ENCODE measurements at regions not wholly inside any gene's neighbourhood (a gene's known extent, or its start where the extent isn't known, plus 50 kb on each side); places are given as distances from the start of the nearest gene placed in this dataset.
"Not testable (repeated sequence)": the region's sequence is repeated elsewhere in the genome, so short reads cannot be mapped to it uniquely, and the experiment has no call there.

- ATAC-seq (no peak), DNase-seq (ENCODE audit: missing footprints) (no peak)
- intact Hi-C loops (cut with DNase I) = no loop called here
Observed at GRCh38 chr20:23299673-23300050, 50.9 kb upstream of the NXT1 start.

- ATAC-seq (no peak), DNase-seq (ENCODE audit: missing footprints) (no peak)
- intact Hi-C loops (cut with DNase I) = no loop called here
Observed at GRCh38 chr20:23298926-23299672, 51.5 kb upstream of the NXT1 start.

GRCh38 chr20:23298155-23298554 is 52.4 kb upstream of the NXT1 start:
- ATAC-seq (no peak), DNase-seq (ENCODE audit: missing footprints) (no peak)
- intact Hi-C loops (cut with DNase I) = no loop called here

- no peak for DNase-seq (ENCODE audit: missing footprints)
- intact Hi-C loops (cut with DNase I) = no loop called here
- no peak for ATAC-seq
Observed at GRCh38 chr20:23296841-23297701, 53.5 kb upstream of the NXT1 start.

- intact Hi-C loops (cut with DNase I) = no loop called here
- ATAC-seq (no peak), DNase-seq (ENCODE audit: missing footprints) (no peak)
Observed at GRCh38 chr20:23295934-23296333, 54.7 kb upstream of the NXT1 start.

- intact Hi-C loops (cut with DNase I) = loop anchor here (5.0 kb wide), 1 partner anchor 37 kb away; no protein-coding TSS in a partner anchor
- no peak for DNase-seq (ENCODE audit: missing footprints)
- ATAC-seq = no peak
Observed at GRCh38 chr20:23294671-23295070, 55.9 kb upstream of the NXT1 start.

- no peak for ATAC-seq
Observed at GRCh38 chr20:23294166-23294565, 56.4 kb upstream of the NXT1 start.

GRCh38 chr20:23293689-23294088 is 56.9 kb upstream of the NXT1 start:
- intact Hi-C loops (cut with DNase I) = loop anchor here (5.0 kb wide), 1 partner anchor 36 kb away; no protein-coding TSS in a partner anchor
- DNase-seq (ENCODE audit: missing footprints) = no peak
- peak; percentile 82 for ATAC-seq

More at GRCh38 chr20:23294166-23294565, 56.4 kb upstream of the NXT1 start:
- no peak for DNase-seq (ENCODE audit: missing footprints)
- intact Hi-C loops (cut with DNase I) = loop anchor here (5.0 kb wide), 1 partner anchor 37 kb away; no protein-coding TSS in a partner anchor

GRCh38 chr20:23292311-23292710 is 58.3 kb upstream of the NXT1 start:
- intact Hi-C loops (cut with DNase I) = loop anchor here (5.0 kb wide), 1 partner anchor 35 kb away; no protein-coding TSS in a partner anchor
- DNase-seq (ENCODE audit: missing footprints) = not testable (repeated sequence)

GRCh38 chr20:23291575-23292240 is 58.9 kb upstream of the NXT1 start:
- ATAC-seq (peak; percentile 20), DNase-seq (ENCODE audit: missing footprints) (no peak)
- intact Hi-C loops (cut with DNase I) = loop anchor here (5.0 kb wide), 1 partner anchor 34 kb away; no protein-coding TSS in a partner anchor

More at GRCh38 chr20:23292311-23292710, 58.3 kb upstream of the NXT1 start:
- not testable (repeated sequence) for ATAC-seq

- intact Hi-C loops (cut with DNase I) = loop anchor here (5.0 kb wide), 1 partner anchor 34 kb away; no protein-coding TSS in a partner anchor
Observed at GRCh38 chr20:23290761-23291574, 59.6 kb upstream of the NXT1 start.

GRCh38 chr20:23289724-23290395 is 60.7 kb upstream of the NXT1 start:
- intact Hi-C loops (cut with DNase I) = loop anchor here (5.0 kb wide), 1 partner anchor 33 kb away; no protein-coding TSS in a partner anchor
- ATAC-seq = no peak
- DNase-seq (ENCODE audit: missing footprints) = no peak

More at GRCh38 chr20:23290761-23291574, 59.6 kb upstream of the NXT1 start:
- DNase-seq (ENCODE audit: missing footprints) (no peak), ATAC-seq (no peak)

- ATAC-seq (no peak), DNase-seq (ENCODE audit: missing footprints) (no peak)
- intact Hi-C loops (cut with DNase I) = no loop called here
Observed at GRCh38 chr20:23289249-23289648, 61.3 kb upstream of the NXT1 start.

GRCh38 chr20:23287354-23288190 is 63.0 kb upstream of the NXT1 start:
- DNase-seq (ENCODE audit: missing footprints) (no peak), ATAC-seq (no peak)
- intact Hi-C loops (cut with DNase I) = no loop called here

- intact Hi-C loops (cut with DNase I) = no loop called here
- DNase-seq (ENCODE audit: missing footprints) (no peak), ATAC-seq (no peak)
Observed at GRCh38 chr20:23286346-23286745, 64.2 kb upstream of the NXT1 start.

GRCh38 chr20:23285536-23285935 is 65.1 kb upstream of the NXT1 start:
- intact Hi-C loops (cut with DNase I) = no loop called here

GRCh38 chr20:23284009-23284408 is 66.6 kb upstream of the NXT1 start:
- intact Hi-C loops (cut with DNase I) = no loop called here
- ATAC-seq = no peak

More at GRCh38 chr20:23285536-23285935, 65.1 kb upstream of the NXT1 start:
- no peak for DNase-seq (ENCODE audit: missing footprints)
- no peak for ATAC-seq

More at GRCh38 chr20:23284009-23284408, 66.6 kb upstream of the NXT1 start:
- no peak for DNase-seq (ENCODE audit: missing footprints)
